Epithelial cell of esophagus (primary cell): ENCODE measurements at regions not wholly inside any gene's neighbourhood (a gene's known extent, or its start where the extent isn't known, plus 50 kb on each side); places are given as distances from the start of the nearest gene placed in this dataset.

Experiments used
- DNase-seq: peaks from one replicate; pipeline ENCODE4 v3.0.0; 2010; ENCODE audit warnings: low read depth
- H3K4me3 ChIP-seq: 2 replicates; pipeline ENCODE4 v1.5.1; 2011; ENCODE audit warnings: mild to moderate bottlenecking, low read length, control low read depth
- TF ChIP-seq, protein P1 (sequence below): IDR thresholded peaks from 2 replicates; pipeline ENCODE4 v1.5.1; 2011; ENCODE audit warnings: low read depth, mild to moderate bottlenecking, low read length, control low read depth, inconsistent platforms; ENCODE audit not compliant: insufficient read depth; ENCODE audit errors: missing control alignments

GRCh38 chr15:38823263-38823662, 258.6 kb upstream of the RASGRP1 start:
- no peak overlapping the region for H3K4me3 ChIP-seq
- TF ChIP-seq, protein P1, sequence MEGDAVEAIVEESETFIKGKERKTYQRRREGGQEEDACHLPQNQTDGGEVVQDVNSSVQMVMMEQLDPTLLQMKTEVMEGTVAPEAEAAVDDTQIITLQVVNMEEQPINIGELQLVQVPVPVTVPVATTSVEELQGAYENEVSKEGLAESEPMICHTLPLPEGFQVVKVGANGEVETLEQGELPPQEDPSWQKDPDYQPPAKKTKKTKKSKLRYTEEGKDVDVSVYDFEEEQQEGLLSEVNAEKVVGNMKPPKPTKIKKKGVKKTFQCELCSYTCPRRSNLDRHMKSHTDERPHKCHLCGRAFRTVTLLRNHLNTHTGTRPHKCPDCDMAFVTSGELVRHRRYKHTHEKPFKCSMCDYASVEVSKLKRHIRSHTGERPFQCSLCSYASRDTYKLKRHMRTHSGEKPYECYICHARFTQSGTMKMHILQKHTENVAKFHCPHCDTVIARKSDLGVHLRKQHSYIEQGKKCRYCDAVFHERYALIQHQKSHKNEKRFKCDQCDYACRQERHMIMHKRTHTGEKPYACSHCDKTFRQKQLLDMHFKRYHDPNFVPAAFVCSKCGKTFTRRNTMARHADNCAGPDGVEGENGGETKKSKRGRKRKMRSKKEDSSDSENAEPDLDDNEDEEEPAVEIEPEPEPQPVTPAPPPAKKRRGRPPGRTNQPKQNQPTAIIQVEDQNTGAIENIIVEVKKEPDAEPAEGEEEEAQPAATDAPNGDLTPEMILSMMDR: no peak
- DNase-seq: no peak

- TF ChIP-seq, protein P1: no peak
- DNase-seq: no peak
- no peak overlapping the region for H3K4me3 ChIP-seq
These were observed 260.1 kb upstream of the RASGRP1 start for GRCh38 chr15:38824719-38825118.

DNA sequence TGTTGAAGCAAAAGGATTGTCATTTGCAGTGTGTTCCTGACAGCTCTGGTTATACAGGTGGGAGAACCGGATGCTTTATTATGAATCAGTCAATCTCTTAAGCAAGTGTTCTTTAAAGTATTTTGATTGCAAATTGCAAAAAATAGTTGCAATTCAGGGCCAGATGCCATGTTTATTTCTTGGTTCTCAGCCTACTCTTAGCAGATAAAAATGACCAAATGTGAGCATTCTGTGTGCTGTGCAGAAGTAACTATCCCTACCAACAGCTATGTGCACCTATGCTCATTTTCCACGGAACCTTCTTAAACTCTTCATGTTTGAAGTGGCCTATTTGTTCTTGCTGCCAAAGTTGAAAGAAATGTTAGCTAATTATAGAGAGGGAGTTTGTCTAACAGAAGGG, 262.3 kb upstream of the RASGRP1 start:
- TF ChIP-seq, protein P1: no peak
- H3K4me3 ChIP-seq: no peak overlapping the region
- DNase-seq: no peak

GRCh38 chr15:38828031-38828532, 263.5 kb upstream of the RASGRP1 start:
- H3K4me3 ChIP-seq: no peak overlapping the region
- TF ChIP-seq, protein P1: no peak
- DNase-seq: no peak

DNA sequence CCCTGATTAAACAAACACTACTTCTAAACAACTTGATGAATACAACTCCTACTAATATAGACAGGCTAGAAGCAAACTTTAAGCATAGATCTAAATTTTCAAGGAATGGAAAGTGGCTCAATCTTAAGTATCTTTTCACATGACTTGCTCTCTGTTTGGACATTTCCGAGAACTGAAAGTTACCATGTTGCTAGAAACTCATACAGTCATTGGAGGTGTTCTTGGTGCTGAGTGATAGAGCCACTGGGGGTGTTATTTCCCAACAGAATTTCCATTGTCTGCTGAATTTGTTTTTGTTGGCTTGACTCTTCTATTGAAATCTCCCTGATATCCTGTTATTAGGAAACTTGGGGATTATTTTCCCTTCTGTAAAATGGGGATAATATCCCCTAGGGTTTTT, 264.5 kb upstream of the RASGRP1 start:
- DNase-seq: no peak
- TF ChIP-seq, protein P1: no peak
- H3K4me3 ChIP-seq: no peak overlapping the region

DNA sequence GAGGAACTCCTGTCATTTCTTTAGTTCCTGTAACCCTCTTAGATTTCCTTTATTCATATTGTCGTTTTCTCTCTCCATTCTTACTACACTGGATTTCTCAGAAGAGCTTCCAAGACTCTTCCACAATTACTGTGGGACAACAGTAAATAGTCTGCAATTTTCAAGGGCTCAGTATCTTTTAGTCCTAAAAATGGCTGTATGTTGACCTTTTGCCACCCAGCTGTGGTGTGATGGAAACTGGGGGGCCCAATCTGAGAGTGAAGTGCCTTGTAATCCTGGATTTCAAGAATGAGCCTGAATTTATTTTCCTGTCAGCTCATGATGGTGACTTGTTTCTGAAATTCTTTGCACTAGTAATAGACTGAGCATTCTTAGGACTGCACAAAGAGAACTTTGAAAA, 277.6 kb upstream of the RASGRP1 start:
- TF ChIP-seq, protein P1: no peak
- H3K4me3 ChIP-seq: no peak overlapping the region
- no peak for DNase-seq

DNA sequence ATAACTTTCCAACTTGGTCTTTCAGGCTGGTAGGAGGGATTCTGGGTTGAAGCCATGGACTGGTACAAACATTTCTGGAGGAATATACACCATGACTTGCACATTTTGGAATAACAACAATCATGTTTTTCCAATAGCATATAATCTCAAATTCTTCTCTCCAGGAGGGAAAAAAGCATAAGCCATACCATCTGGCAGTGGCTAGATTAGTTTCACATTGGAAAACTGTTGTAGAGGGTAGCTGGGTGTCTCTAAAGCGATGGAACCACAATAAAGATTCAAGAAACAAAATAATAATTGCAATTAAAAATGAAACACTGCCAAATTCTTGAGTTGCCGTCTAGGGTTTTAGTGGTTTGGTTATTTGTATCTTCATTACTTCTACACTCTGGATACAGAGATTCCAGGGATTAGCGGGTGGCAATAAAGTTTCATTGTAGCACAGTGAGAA, 278.5 kb upstream of the RASGRP1 start:
- TF ChIP-seq, protein P1: no peak
- H3K4me3 ChIP-seq: no peak overlapping the region
- no peak for DNase-seq
